Fibroblast of mammary gland (primary cell): ENCODE measurements at regions not wholly inside any gene's neighbourhood (a gene's known extent, or its start where the extent isn't known, plus 50 kb on each side); places are given as distances from the start of the nearest gene placed in this dataset.

Experiments used
- DNase-seq: peaks from one replicate; pipeline ENCODE4 v3.0.0-alpha.2; 2010; ENCODE audit warnings: low read depth
- H3K4me3 ChIP-seq: 2 replicates; pipeline ENCODE4 v1.5.1; 2011; ENCODE audit warnings: low read depth, mild to moderate bottlenecking, low read length, moderate library complexity; ENCODE audit not compliant: control insufficient read depth
- CTCF ChIP-seq: conservative IDR thresholded peaks from 2 replicates; pipeline ENCODE4 v1.5.1; 2011; ENCODE audit warnings: low read depth, low read length, inconsistent platforms; ENCODE audit not compliant: control insufficient read depth, insufficient read depth

GRCh38 chr3:187941848-187942194 is 196.6 kb upstream of the BCL6 start:
- H3K4me3 ChIP-seq, result no peak overlapping the region
- no peak for TF ChIP-seq CTCF
- DNase-seq, result no peak

- no peak for TF ChIP-seq CTCF
- H3K4me3 ChIP-seq, result no peak overlapping the region
- DNase-seq, result no peak
These were observed 197.5 kb upstream of the BCL6 start for GRCh38 chr3:187942658-187943241.

- TF ChIP-seq CTCF, result no peak
- peak; percentile 38 for DNase-seq
- H3K4me3 ChIP-seq, result no peak overlapping the region
These were observed 198.6 kb upstream of the BCL6 start for GRCh38 chr3:187943677-187944389.

- no peak for TF ChIP-seq CTCF
- no peak overlapping the region for H3K4me3 ChIP-seq
- no peak for DNase-seq
These were observed 199.3 kb upstream of the BCL6 start for GRCh38 chr3:187944390-187945179.

- H3K4me3 ChIP-seq, result no peak overlapping the region
- no peak for DNase-seq
- TF ChIP-seq CTCF, result no peak
These were observed 200.1 kb upstream of the BCL6 start for GRCh38 chr3:187945374-187945773.

- DNase-seq, result peak; percentile 50
- no peak overlapping the region for H3K4me3 ChIP-seq
- no peak for TF ChIP-seq CTCF
These were observed 201.0 kb upstream of the BCL6 start for GRCh38 chr3:187946163-187946691.
